Heart right ventricle (tissue), 16 donors: ENCODE measurements at regions not wholly inside any gene's neighbourhood (a gene's known extent, or its start where the extent isn't known, plus 50 kb on each side); places are given as distances from the start of the nearest gene placed in this dataset.
"Not testable (repeated sequence)": the region's sequence is repeated elsewhere in the genome, so short reads cannot be mapped to it uniquely, and the experiment has no call there.

Experiments
- ATAC-seq, 8 donors: fragments of 200-7000 bp; cut with Tn5 transposase; one replicate each; pipeline ENCODE4 v1.9.1; 2020; ENCODE audit warnings: mild to moderate bottlenecking in 8 of 8, moderate library complexity in 8 of 8, moderate number of reproducible peaks in 1 of 8
- DNase-seq, 2 donors: peaks; one replicate each; pipeline ENCODE4 v3.0.0-alpha.2; 2020
- H3K27ac ChIP-seq, 10 donors: fragments of 200-600 bp; sonication (generic) in 2 of 10; one replicate each; pipeline versions ENCODE4 v1.5.0 to v1.8.0; 2020 to 2022; ENCODE audit warnings: mild to moderate bottlenecking in 3 of 10
- H3K27me3 ChIP-seq, 7 donors: fragments of 200-600 bp; one replicate each; pipeline ENCODE4 v1.8.0; 2021 to 2022; ENCODE audit warnings: mild to moderate bottlenecking in 2 of 7
- H3K36me3 ChIP-seq, 9 donors: fragments of 200-600 bp; sonication (generic) in 1 of 9; one replicate each; pipeline versions ENCODE4 v1.5.0 to v1.8.0; 2020 to 2022; ENCODE audit warnings: mild to moderate bottlenecking in 2 of 9
- H3K4me1 ChIP-seq, 9 donors: fragments of 200-600 bp; sonication (generic) in 1 of 9; one replicate each; pipeline versions ENCODE4 v1.5.0 to v1.8.0; 2020 to 2022; ENCODE audit warnings: mild to moderate bottlenecking in 4 of 9
- H3K4me3 ChIP-seq, 10 donors: fragments of 200-600 bp; sonication (generic) in 2 of 10; one replicate each; pipeline versions ENCODE4 v1.5.0 to v1.8.0; 2020 to 2022; ENCODE audit warnings: mild to moderate bottlenecking in 7 of 10, moderate library complexity in 2 of 10
- H3K9me3 ChIP-seq, 11 donors: fragments of 200-600 bp in 10 of 11; sonication (generic) in 2 of 11; one replicate each; pipeline versions ENCODE4 v1.5.0 to v1.8.0; 2013 to 2022; ENCODE audit warnings: mild to moderate bottlenecking in 2 of 11, control low read depth in 1 of 11, moderate library complexity in 1 of 11
- whole genome bisulfite sequencing, 2 donors: extraction: QIAGEN DNeasy Blood & Tissue Kit; methylation state at CpG; one replicate each; pipeline ENCODE4 v1.1.7; 2013; ENCODE audit warnings: inconsistent platforms in 1 of 2; 5-methylcytosine and 5-hydroxymethylcytosine counted together
- intact Hi-C, 10 donors: fragments of 100-400 bp; cut with DNase I; formaldehyde crosslinking; loops; one replicate each; pipeline versions ENCODE4 v1.11.1 to v1.14.2; 2022
- TF ChIP-seq, protein P1 (sequence below), 9 donors: fragments of 200-600 bp; sonication (generic) in 2 of 9; IDR thresholded peaks; one replicate each; pipeline versions ENCODE4 v1.5.0 to v1.8.0; 2021 to 2022; ENCODE audit warnings: antibody characterized with exemption in 9 of 9, mild to moderate bottlenecking in 5 of 9, moderate library complexity in 1 of 9
- donor health status: Arrhythmogenic right ventricular cardiomyopathy.
- donor health status: ischemic (EF 13 %, LVEDD 7.1; RV severe dilation, severe dysfunction).
- donor health status: healthy with polysubstance abuse.
- donor health status: DM: no; HTN: yes; CAD: no.
- donor health status: DM: no; HTN: no; CAD: no.
- donor health status: ischemic (EF 25% LVEDD 6.9; RV normal size, moderate dysfunction).
- donor health status: ischemic (EF 25% LVEDD 5.7; RV mildly dilated, moderate dysfunction).
- donor health status: healthy.
- donor health status: DM: yes; HTN: yes; CAD: no.
- donor health status: Ischemic cardiomyopathy.
- donor health status: ischemic (EF 35%, LVEDD 5.7; RV mildly dilated, moderate dysfunction).
- donor health status: nonischemic (EF 11% LVEDD 7.7; RV severe dilation, severe dysfunction).
- donor health status: DM: yes; HTN: yes; CAD: no.
- donor health status: PGD.
- donor health status: ischemic (EF 29% LVEDD 5.4; RV normal size, mild dysfunction).
- donor health status: nonischemic (EF 23%, LVEDD 6.1; RV moderate dilation, normal function).

DNA sequence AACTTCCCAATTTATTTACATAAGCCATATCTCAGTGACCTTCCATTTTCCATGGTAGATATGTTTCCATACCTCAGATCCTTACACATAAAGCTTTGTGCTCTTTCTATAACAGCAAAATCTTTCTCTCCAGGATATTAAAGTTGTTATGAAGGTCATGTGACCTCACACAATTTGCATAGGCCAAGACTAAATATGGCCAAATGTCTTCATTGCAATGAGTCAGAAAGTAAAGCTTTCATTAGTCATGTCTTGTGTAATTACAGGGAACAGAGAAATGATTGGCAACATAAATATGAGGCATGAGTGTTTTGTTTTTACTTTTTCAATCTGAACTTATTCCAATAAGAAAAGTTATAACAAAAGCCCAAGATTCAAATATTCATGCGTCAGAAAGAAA is 243.5 kb downstream of the ASXL3 start:
- peak in 1 of 8 donors; percentile 52 for ATAC-seq
- WGBS, 2 donors = 74 to 75% methylated on average over 1 of the region's 1 CpG

DNA sequence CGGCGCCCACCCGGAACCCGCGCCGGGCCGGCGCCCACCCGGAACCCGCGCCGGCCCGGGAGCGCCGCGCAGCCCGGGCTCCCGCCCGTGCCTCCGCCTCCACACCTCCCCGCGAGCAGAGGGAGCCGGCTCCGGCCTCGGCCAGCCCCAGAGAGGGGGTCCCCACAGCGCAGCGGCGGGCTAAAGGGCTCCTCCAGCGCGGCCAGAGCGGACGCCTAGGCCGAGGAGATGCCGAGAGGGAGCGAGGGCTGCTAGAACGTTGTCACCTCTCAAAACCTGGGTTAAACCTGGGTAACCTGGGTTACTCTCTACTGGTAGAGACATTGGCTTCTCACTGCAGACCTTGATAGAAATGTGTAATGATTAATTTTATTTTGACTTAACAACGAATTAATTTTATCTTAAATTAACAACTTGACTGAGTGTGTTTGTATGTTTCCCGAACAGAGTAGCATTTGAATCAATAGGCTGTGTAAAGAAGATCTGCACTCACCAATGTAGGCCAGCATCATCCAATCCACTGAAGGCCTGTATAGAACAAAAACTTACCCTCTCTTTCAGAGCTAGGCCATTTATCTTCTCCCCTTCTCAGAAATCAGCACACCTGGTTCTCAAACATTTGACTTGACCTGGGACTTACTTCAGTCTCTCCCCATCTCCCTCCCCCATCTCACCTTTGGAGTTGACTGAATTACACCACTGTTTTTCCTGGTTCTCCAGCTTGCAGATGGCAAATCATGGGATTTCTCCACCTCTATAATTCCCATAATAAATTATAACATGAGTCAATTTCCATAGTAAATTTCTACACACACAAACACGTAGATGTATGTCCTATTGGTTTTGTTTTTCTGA is 242.7 kb downstream of the ASXL3 start:
- DNase-seq (no peak), ATAC-seq (no peak)
- Histone ChIP-seq H3K4me1 (no peaks in the 10 kb centered on the region), H3K4me3 (no peak overlapping the region), H3K36me3 (no peaks in the 10 kb centered on the region), H3K9me3 (peaks cover 0 to 13% (median 0%) of the 10 kb centered on the region in 11 donors), H3K27me3 (peaks cover 0 to 11% (median 0%) of the 10 kb centered on the region in 7 donors), H3K27ac (no peak overlapping the region)
- intact Hi-C loops = no loop called here
- WGBS, 2 donors = 61 to 70% methylated on average over 33 to 39 of the region's 39 CpGs
- TF ChIP-seq, protein P1, sequence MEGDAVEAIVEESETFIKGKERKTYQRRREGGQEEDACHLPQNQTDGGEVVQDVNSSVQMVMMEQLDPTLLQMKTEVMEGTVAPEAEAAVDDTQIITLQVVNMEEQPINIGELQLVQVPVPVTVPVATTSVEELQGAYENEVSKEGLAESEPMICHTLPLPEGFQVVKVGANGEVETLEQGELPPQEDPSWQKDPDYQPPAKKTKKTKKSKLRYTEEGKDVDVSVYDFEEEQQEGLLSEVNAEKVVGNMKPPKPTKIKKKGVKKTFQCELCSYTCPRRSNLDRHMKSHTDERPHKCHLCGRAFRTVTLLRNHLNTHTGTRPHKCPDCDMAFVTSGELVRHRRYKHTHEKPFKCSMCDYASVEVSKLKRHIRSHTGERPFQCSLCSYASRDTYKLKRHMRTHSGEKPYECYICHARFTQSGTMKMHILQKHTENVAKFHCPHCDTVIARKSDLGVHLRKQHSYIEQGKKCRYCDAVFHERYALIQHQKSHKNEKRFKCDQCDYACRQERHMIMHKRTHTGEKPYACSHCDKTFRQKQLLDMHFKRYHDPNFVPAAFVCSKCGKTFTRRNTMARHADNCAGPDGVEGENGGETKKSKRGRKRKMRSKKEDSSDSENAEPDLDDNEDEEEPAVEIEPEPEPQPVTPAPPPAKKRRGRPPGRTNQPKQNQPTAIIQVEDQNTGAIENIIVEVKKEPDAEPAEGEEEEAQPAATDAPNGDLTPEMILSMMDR (IDR thresholded peaks at IDR 0.05) = no peak

More for the DNA sequence above, 243.5 kb downstream of the ASXL3 start:
- peaks cover 0 to 13% (median 0%) of the 10 kb centered on the region in 11 donors for H3K9me3 ChIP-seq
- no peak overlapping the region for H3K4me3 ChIP-seq
- no peaks in the 10 kb centered on the region for H3K36me3 ChIP-seq
- H3K4me1 ChIP-seq = no peaks in the 10 kb centered on the region
- peaks cover 0 to 11% (median 0%) of the 10 kb centered on the region in 7 donors for H3K27me3 ChIP-seq
- intact Hi-C loops = no loop called here
- TF ChIP-seq, protein P1 (IDR thresholded peaks at IDR 0.05) = no peak
- no peak overlapping the region for H3K27ac ChIP-seq
- DNase-seq = no peak

DNA sequence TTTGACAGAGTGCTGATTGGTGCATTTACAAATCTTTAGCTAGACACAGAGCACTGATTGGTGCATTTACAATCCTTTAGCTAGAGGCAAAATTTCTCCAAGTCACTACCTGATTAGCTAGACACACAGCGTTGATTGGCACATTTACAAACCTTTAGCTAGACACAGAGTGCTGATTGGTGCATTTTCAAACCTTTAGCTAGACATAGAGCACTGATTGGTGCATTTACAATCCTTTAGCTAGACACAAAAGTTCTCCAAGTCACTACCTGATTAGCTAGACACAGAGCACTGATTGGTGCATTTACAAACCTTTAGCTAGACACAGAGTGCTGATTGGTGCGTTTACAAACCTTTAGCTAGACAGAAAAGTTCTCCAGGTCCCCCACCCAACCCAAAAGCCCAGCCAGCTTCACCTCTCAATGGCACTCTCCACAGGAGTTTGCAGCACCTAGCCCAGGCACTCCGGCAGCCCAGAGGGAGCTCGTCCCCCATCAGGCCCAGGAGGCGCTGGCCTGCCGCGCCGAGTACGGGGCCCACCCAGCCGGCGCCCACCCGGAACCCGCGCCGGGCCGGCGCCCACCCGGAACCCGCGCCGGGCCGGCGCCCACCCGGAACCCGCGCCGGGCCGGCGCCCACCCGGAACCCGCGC is 241.8 kb downstream of the ASXL3 start:
- ATAC-seq, H3K27ac ChIP-seq, intact Hi-C loops, H3K4me1 ChIP-seq, DNase-seq, H3K4me3 ChIP-seq, H3K36me3 ChIP-seq: not testable (repeated sequence)
- Histone ChIP-seq H3K27me3 (peaks cover 0 to 11% (median 0%) of the 10 kb centered on the region in 7 donors), H3K9me3 (peaks cover 0 to 13% (median 0%) of the 10 kb centered on the region in 11 donors)
- 79 to 89% methylated on average over 9 to 23 of the region's 32 CpGs for WGBS, 2 donors

DNA sequence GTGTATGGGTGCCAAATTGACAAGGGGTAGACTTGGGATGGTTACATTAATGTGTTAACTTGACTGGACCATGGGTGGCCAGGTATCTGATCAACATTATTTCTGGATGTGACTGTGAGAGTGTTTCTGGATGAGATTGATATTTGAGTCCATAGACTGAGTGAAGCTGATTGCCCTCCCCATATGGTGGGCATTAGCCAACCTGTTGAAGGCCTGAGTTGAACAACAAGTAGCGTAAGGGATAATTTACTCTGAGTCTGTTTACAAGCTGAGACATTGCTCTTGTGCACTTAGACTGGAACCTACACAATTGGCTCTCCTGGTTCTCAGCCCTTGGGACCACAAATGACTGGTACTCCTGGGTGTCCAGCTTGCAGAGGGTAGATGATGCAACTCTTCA is 240.1 kb downstream of the ASXL3 start:
- no peaks in the 10 kb centered on the region for H3K36me3 ChIP-seq
- intact Hi-C loops = no loop called here
- ATAC-seq = no peak
- H3K27ac ChIP-seq = no peak overlapping the region
- no peak overlapping the region for H3K4me3 ChIP-seq
- no peaks in the 10 kb centered on the region for H3K4me1 ChIP-seq
- TF ChIP-seq, protein P1 (IDR thresholded peaks at IDR 0.05) = no peak
- 94% methylated on average over 1 of the region's 1 CpG for WGBS, 2 donors
- DNase-seq = no peak
- peaks cover 0 to 13% (median 0%) of the 10 kb centered on the region in 11 donors for H3K9me3 ChIP-seq
- peaks cover 0 to 11% (median 0%) of the 10 kb centered on the region in 7 donors for H3K27me3 ChIP-seq
